HG02798 (cell line): ENCODE measurements at regions not wholly inside any gene's neighbourhood (a gene's known extent, or its start where the extent isn't known, plus 50 kb on each side); places are given as distances from the start of the nearest gene placed in this dataset.
"Not testable (repeated sequence)": the region's sequence is repeated elsewhere in the genome, so short reads cannot be mapped to it uniquely, and the experiment has no call there.

Experiments used
- ATAC-seq: cut with Tn5 transposase; IDR thresholded peaks from one replicate; pipeline ENCODE4 v1.9.1; 2021; ENCODE audit warnings: mild to moderate bottlenecking; ENCODE audit not compliant: unreplicated experiment, poor library complexity

- ATAC-seq, result no peak
Measured at GRCh38 chr17:62206550-62206949, 141.5 kb upstream of the MED13 start.

- ATAC-seq, result not testable (repeated sequence)
Measured at GRCh38 chr17:62197156-62197555, 132.1 kb upstream of the MED13 start.

DNA sequence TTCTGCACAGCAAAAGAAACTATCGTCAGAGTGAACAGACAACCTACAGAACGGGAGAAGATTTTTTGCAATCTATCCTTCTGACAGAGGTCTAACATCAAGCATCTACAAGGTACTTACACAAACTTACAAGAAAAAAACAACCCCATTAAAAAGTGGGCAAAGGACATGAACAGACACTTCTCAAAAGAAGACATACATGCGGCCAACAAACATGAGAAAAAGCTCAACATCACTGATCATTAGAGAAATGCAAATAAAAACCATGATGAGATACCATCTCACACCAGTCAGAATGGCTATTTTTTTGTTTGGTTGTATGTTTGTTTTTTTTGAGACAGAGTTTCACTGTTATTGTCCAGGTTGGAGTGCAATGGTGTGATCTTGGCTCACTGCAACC lies 131.5 kb upstream of the MED13 start:
- not testable (repeated sequence) for ATAC-seq

GRCh38 chr17:62194401-62194800 lies 129.3 kb upstream of the MED13 start:
- ATAC-seq, result no peak

DNA sequence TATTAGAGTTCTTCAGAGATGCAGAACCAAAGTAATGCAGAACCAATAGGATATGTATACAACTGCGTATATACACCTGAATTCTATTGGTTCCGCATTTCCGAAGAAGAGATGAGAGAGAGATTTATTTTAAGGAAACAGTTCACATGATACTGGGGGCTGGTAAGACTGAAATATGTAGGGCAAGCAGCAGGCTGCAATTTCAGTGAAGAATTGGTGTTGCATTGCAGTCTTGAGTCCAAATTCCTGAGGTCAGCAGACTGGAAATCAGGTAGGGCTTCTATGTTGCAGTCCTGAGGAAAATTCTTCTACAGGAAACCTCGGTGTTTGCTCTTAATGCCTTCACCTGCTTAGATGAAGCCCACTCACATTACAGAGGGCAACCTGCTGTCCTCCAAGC lies 128.2 kb upstream of the MED13 start:
- ATAC-seq, result no peak

GRCh38 chr17:62191390-62192361 lies 126.6 kb upstream of the MED13 start:
- no peak for ATAC-seq

- no peak for ATAC-seq
Measured at GRCh38 chr17:62189377-62189776, 124.3 kb upstream of the MED13 start.

GRCh38 chr17:62188713-62189112 lies 123.6 kb upstream of the MED13 start:
- no peak for ATAC-seq

DNA sequence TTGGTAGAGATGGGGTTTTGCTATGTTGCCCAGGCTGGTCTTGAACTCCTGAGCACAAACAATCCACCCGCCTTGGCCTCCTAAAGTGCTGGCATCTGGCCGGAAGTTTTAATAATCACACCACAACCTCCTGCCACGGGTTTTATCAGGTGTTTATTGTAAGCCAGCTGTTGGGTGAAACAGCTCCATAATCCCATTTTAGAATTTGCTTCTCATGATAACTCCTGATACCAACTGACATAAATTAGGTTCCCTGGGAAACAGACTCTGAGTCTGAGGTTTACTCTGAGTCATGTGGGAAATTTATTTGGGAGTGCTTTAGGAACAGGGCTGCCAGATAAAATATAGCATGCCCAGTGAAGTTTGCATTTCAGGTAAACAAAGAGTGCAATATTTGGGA lies 122.6 kb upstream of the MED13 start:
- ATAC-seq, result no peak

- no peak for ATAC-seq
Measured at GRCh38 chr17:62186841-62187240, 121.8 kb upstream of the MED13 start.

- ATAC-seq, result no peak
Measured at GRCh38 chr17:62180772-62181171, 115.7 kb upstream of the MED13 start.

GRCh38 chr17:62179525-62180161 lies 114.6 kb upstream of the MED13 start:
- ATAC-seq, result no peak

GRCh38 chr17:62178579-62178978 lies 113.5 kb upstream of the MED13 start:
- ATAC-seq, result no peak

DNA sequence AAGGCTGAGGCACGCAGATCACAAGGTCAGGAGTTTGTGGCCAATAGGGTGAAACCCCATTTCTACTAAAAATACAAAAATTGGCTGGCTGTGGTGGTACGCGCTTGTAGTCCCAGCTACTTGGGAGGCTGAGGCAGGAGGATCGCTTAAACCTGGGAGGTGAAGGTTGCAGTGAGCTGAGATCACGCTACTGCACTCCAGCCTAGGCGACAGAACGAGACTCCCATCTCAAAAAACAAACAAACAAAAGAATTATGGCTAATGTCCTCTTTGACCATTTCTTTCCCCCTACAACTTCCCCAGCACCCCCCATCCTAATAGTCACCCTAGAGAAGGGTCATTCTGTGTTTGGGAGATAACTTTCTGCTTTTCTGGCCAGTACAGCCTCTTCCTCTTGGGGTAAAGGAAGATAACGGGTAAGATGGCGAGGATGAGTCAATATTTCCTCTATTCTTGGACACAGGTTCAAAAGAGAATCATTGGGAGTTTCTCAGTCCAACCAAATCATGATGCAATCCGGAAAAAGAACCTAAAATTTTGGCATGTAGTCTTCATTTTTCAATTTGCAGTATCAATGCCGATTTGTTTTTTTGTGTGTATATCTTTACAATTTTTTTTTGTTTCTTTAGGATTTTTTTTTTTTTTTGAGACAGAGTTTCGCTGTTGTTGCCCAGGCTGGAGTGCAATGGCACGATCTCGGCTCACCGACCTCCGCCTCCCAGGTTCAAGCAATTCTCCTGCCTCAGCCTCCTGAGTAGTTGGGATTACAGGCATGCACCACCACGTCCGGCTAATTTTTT lies 107.6 kb upstream of the MED13 start:
- no peak for ATAC-seq

- no peak for ATAC-seq
Measured at GRCh38 chr17:62167076-62167475, 102.0 kb upstream of the MED13 start.

DNA sequence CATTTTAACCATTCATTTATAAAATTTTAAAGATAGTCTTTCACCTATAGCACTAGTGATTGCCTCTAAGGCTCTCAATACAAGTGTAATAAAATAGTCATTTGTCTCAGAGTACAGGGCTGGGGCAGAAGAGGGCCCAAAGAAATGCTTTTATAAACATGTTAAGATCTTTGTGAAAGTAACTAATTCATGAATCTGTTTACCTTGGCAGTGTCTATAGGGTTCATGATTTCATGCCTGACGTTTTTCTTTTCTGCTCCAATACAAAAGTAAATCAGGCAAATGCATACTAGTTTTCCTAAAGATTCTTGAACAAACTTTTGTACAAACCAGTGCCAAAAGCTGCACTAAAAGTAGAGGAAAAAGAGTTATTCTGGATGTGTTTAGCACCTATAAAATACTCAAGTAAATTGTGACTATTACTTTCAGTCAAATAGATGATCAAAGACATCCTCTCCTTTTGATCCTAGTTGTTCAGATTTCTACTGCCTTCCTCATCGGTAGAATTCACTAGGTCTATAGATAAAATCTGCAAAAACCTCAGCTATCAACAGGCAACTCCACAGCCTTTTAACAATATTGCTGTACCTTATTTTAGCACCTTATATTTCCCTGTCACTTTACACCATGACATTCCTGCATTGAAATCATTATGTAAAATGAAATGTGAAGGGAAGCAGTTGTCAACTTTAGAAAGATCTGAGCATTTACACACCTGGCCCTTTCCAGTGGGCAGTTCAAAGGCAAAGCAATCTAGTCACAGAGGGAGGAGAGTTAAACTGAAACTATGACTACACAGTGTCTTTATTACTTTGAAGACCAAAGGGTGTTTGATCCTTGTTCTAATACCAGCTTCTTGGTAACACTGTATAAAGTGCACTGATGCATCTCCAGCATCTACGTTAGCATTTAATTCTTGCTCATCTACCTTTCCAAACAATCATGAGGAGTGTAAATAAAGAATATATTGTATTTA lies 100.0 kb upstream of the MED13 start:
- ATAC-seq, result peak; percentile 71

DNA sequence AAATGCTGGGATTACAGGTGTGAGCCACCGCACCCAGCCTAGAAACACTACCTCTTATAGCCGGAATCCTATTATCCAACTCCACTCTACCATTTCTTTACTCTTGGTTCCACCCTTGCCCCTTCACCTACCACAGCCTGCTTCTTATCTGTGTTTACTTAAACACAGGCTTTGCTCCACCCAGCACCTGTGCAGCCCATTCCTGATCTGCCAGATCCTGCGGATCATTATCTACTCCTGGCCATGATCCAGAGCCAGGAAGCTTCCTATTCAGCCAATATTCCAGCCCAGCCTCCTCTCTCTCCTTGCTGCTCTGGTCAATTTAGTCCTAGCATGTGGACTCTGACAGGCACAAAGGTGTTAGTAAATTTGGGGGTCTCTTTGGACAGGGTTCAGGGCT lies 98.8 kb upstream of the MED13 start:
- ATAC-seq, result no peak

DNA sequence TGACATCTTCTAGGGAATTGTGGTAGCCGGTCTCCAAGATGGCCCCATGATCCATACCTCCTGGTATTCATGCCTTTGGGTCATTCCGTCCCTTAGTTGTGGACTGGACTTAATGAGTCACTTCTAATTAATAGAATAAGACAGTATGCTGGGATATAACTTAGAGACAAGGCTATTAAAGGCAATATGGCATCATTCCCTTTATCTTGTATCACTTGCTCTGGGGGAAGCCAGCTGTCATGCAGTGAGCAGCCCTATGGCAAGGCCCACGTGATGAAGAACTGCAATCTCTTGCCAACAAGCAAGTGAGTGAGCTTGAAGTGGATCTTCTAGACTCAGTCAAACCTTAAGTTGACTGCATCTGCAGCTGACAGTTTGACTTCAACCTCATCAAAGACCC lies 97.8 kb upstream of the MED13 start:
- ATAC-seq, result no peak

GRCh38 chr17:62161405-62162148 lies 96.5 kb upstream of the MED13 start:
- no peak for ATAC-seq
